NCI-H1436 treated with DMSO at 0.1 percent for 48 hours (cell line): ENCODE measurements at regions not wholly inside any gene's neighbourhood (a gene's known extent, or its start where the extent isn't known, plus 50 kb on each side); places are given as distances from the start of the nearest gene placed in this dataset.

Experiments used
- DNase-seq: peaks from one replicate; lab custom pipeline; 2025; lab: John Stamatoyannopoulos, UW

DNA sequence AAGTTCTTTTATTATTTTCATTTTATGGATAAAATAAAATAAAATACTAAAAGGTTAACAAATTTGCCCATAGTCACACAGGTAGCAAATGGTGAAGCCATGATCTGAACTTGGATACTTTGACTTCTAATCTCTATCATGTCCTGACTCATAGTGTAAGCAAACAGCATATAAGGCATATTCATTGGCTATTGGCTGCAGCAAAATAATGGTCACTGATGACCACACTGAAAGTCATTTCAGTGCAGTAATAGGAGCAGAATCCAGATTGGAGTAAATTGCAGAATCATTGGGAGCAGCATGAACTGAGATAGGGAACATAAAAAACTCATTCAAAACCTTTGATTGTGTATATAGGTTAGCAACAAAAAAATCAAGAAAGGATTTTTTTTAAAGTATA is 262.9 kb downstream of the PLA2G4A start:
- DNase-seq, result no peak

DNA sequence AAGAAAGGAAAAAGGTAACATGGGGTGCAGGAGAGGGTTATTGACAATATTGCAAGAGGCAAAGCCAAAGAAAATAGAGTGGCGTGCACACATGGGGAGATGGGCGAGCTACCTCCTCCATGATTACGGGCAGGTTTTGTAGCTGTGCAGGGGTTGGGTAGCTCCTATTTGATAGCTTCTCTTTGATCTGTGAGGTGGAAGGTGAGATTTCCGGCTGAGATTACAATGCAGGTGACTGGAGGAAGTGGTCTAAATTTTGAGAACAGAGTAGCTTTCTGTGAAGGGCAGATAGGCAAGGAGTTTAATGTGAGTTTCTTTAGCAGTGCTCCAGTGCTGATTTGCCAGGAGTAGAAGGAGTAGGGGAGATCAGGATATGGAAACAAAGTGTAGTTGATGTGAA is 263.4 kb downstream of the PLA2G4A start:
- DNase-seq, result no peak

- no peak for DNase-seq
Observed at GRCh38 chr1:187096689-187097088, 267.9 kb downstream of the PLA2G4A start.

DNA sequence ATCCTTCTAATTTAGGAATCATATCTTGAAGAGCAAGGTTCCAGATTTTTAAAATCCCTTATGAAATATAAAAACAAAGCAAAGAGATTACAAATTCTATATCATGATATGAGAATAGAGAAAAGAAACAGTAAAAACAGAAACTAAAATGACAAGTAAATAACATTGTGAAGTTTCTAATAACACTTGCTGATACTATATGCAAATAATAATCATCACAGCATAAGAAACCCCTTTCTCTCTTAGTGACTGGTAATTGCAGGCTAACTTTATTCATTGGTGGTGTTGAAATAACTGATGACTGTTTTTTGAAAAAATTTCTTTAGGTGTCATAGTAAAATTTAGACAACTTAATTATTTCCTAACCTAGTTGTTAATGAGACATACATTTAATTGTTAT is 281.6 kb downstream of the PLA2G4A start:
- DNase-seq, result no peak

DNA sequence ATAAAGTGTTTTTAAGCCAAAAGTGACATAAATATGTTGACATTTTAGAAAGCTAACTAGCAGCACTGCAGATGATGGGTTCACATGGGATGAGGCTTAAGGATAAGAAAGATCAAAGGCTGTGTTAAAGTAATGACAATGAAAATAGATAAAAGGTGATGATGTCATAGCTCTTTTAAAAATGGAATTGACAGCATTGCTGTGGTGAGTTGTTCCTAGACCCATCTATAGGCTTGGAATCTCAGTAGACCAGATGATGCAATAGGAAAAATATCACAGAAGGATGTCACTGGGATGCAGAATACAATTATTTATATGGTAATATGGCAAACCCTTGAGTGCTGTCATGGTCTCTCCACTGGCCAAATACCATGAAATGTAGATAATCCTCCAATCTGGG is 286.0 kb downstream of the PLA2G4A start:
- no peak for DNase-seq

- no peak for DNase-seq
Observed at GRCh38 chr1:187121661-187122060, 292.9 kb downstream of the PLA2G4A start.

DNA sequence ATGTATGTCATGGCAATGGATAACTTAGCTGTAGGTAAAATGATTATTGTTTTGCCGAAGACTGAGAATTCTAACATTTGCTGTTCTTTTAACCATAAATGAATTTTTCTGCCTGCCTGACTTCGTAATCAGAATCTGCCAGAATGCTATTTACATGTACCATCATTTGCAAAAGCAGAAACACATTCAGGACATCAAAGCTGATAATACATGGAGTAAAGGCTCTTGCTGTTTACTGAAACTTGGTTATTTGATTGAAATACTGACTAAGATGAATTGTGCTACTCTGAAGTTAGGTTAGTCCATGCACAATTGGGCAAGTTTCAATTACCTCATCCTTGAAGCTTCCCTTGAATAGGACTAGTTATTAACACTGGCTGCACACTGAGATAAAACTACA is 293.8 kb downstream of the PLA2G4A start:
- DNase-seq, result no peak

GRCh38 chr1:187129132-187129531 is 300.4 kb downstream of the PLA2G4A start:
- DNase-seq, result no peak

GRCh38 chr1:187143783-187144182 is 315.0 kb downstream of the PLA2G4A start:
- no peak for DNase-seq

- DNase-seq, result no peak
Observed at GRCh38 chr1:187146388-187146787, 317.6 kb downstream of the PLA2G4A start.

- no peak for DNase-seq
Observed at GRCh38 chr1:187151555-187151954, 322.8 kb downstream of the PLA2G4A start.

DNA sequence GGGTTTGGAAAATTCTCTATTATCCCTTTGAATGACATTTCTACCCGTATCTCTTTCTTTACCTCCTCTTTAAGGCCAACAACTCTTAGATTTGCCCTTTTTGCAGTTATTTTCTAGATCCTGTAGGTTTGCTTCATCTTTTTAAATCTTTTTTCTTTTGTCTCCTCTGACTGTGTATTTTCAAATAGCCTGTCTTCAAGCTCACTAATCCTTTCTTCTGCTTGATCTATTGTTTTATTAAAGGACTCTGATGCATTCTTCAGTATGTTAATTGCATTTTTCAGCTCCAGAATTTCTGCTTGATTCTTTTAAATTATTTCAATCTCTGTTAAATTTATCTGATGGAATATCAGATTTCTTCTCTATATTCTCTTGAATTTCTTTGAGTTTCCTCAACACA is 324.3 kb downstream of the PLA2G4A start:
- DNase-seq, result no peak

DNA sequence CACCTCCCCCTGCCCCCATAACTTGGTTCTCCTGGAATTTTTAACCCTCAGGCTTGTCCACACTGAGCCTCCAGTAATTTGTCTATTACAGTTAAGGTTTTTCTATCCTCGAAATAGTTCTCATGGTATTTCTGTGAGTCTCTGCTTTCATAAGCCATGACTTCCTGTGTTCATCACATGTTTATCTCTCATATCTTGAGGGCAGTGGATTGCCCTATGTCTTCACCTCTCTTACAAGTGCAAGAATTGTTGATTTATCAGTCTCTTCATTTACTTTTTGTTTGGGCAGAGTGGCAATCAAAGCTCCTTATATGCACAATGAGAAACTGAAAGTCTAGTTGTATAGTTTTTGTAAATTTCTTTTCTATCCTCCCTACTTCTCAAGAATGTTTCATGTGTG is 328.4 kb downstream of the PLA2G4A start:
- no peak for DNase-seq

GRCh38 chr1:187157552-187157951 is 328.8 kb downstream of the PLA2G4A start:
- no peak for DNase-seq

DNA sequence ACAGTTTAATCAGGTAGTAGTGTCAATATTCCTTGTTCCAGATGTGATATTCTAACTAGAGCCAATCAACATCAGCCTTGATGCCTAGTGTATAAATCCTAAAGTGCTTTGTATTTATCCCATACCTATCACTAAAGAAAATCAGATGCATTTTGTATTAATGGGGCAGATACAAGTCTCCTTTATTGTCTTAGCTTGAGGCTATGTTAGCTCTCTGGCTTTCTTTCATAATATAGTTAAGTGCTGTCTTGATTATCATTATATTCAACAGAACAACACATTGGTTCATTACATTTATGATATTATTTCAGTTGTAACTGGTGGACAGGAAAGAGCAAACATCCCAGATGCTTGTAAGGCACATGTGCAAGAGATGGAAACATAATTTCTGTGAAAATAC is 338.8 kb downstream of the PLA2G4A start:
- DNase-seq, result no peak

DNA sequence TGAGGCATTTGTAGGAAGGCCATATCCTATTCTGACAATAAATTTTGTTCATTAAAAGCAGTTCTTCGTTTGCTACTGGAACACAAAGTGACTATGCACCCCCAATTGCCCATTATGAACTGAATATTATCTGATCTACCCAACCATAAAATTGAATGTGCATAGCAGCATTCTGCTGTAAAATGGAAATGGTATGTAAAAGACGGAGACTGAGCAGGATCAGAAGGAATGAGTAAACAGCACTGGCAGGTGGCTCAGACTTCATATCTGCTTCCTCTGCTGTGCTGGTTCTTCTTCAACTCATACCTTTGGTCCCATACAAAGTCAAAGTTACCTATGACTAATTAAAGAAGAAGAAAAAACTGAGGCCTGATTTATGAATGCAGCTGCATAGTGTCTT is 339.5 kb downstream of the PLA2G4A start:
- DNase-seq, result no peak

- DNase-seq, result no peak
Observed at GRCh38 chr1:187185389-187185788, 356.6 kb downstream of the PLA2G4A start.

- no peak for DNase-seq
Observed at GRCh38 chr1:187197685-187198084, 368.9 kb downstream of the PLA2G4A start.

DNA sequence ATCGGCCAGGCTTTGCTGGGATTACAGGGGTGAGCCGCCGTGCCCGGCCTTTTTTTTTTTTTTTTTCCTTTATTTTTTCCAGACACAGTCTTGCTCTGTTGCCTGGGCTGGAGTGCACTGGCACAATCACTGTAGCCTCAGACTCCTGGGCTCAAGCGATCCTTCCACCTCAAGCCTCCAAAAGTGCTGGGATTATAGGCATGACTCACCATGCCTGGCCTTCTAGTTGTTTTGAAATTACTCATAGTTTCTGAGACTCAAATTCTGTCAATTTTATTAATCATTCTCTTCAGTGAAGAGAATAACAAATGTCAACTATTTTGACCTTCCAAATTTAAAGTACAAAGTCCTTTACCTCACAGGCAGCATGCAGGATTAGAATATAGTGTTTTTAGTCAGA is 374.5 kb downstream of the PLA2G4A start:
- DNase-seq, result no peak

DNA sequence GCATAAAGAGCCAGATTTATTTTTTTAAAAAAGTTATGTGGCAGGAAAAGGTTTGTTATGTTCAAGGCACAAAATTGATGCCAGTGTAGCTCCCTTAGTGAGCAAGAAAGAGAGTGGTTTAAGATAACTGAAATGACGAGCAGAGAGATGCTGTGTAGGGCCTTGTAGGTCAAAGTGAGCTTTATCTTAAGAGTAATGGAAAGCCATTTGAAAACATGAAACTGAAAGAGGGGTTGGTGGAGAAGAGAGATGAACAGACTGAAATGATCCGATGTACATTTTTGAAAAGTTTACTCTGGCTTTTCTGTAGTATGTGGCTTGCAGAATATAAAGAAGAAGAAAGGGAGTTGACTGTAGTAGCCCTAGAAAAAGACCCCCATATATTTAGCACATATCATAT is 383.6 kb downstream of the PLA2G4A start:
- no peak for DNase-seq

DNA sequence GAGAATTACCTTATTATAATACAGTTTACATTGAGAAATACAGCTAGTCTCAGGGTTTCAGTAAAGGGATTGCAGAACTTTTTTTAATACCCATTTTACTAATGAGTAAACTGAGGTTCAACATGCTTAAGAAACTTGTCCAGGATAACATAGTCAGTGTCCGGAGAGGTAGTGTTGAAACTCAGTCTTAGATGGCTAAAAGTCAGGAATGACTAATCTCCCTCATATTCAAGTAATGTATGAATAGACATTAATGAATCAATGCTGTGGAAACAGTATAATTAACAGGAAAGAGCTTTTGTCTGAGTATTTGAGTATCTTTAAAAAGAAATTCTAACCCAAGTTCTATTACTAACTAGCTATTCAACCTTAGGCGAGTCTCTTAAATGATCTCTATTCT is 397.6 kb downstream of the PLA2G4A start:
- no peak for DNase-seq

DNA sequence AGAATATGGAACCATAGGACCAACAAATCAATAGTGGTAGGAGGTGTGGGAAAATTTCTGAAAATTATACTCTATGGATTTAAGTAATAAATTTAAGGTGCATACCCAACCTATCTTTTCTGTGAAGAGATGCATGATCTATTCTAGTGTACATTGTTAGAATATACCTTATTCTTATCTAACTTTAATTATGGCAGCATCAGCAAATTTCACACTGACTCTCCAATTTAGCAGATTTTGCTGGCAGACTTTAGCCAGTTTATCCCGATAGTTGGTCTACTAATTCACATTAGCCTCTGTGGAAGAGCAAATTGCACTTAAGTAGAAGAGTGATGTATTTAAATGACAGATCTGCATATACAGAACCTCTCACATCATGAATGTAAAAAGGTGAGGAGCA is 400.0 kb downstream of the PLA2G4A start:
- DNase-seq, result no peak

- DNase-seq, result no peak
Observed at GRCh38 chr1:187229496-187229895, 400.7 kb downstream of the PLA2G4A start.

GRCh38 chr1:187234706-187235105 is 406.0 kb downstream of the PLA2G4A start:
- no peak for DNase-seq

DNA sequence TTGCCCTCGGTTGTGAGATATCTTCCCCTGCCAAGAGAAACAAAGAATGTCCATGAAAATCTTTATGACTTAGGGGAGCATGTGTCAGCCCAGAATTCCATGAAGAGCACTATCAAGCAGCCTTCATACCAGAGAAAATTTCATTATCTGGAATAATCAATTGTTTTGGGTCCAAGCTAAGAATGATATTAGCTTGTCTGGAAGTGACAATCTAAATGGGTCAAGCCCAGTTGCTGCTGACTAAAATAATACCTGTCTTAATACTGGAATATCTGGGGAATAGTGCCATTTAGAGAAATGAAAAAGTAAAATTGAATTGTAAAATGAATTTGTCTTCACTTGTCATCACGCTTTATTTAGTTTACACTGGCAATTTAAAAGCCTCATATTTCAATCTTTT is 407.4 kb downstream of the PLA2G4A start:
- no peak for DNase-seq
